ENCODE measurements at regions not wholly inside any gene's neighbourhood (a gene's known extent, or its start where the extent isn't known, plus 50 kb on each side); places are given as distances from the start of the nearest gene placed in this dataset.

DNA sequence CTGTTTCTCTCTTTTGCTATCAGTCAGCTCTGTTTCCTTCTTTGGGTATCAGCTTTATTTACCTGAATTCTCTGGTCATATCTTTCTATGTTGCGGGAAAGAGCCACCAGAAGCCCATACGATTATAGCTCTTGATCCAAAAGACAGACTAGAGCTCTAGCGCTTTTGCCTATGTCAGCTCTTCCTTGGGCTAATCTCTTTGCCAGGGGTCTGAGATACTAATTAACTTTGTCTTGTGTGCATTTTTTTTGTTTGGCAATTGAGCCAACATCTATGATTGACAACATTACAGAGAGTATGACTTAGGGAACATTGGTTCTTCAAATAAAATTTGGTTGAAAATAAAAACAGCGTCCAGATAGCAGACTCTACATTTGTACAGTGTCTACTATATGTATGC lies 603.0 kb downstream of the KCTD16 start:
- TF ChIP-seq, protein P1, sequence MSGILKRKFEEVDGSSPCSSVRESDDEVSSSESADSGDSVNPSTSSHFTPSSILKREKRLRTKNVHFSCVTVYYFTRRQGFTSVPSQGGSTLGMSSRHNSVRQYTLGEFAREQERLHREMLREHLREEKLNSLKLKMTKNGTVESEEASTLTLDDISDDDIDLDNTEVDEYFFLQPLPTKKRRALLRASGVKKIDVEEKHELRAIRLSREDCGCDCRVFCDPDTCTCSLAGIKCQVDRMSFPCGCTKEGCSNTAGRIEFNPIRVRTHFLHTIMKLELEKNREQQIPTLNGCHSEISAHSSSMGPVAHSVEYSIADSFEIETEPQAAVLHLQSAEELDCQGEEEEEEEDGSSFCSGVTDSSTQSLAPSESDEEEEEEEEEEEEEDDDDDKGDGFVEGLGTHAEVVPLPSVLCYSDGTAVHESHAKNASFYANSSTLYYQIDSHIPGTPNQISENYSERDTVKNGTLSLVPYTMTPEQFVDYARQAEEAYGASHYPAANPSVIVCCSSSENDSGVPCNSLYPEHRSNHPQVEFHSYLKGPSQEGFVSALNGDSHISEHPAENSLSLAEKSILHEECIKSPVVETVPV (CRISPR knock-in tag; IDR thresholded peaks at IDR 0.05), result no peak
- TF ChIP-seq, protein P2, sequence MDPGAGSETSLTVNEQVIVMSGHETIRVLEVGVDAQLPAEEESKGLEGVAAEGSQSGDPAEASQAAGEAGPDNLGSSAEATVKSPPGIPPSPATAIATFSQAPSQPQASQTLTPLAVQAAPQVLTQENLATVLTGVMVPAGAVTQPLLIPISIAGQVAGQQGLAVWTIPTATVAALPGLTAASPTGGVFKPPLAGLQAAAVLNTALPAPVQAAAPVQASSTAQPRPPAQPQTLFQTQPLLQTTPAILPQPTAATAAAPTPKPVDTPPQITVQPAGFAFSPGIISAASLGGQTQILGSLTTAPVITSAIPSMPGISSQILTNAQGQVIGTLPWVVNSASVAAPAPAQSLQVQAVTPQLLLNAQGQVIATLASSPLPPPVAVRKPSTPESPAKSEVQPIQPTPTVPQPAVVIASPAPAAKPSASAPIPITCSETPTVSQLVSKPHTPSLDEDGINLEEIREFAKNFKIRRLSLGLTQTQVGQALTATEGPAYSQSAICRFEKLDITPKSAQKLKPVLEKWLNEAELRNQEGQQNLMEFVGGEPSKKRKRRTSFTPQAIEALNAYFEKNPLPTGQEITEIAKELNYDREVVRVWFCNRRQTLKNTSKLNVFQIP (CRISPR knock-in tag; IDR thresholded peaks at IDR 0.05; ENCODE audit: borderline replicate concordance, low read depth), result no peak
- TF ChIP-seq ARNTL (CRISPR knock-in tag; IDR thresholded peaks at IDR 0.05; ENCODE audit: borderline replicate concordance, low read depth) (no peak), CSDC2 (CRISPR knock-in tag; IDR thresholded peaks at IDR 0.05) (no peak)
